ENCODE measurements at regions not wholly inside any gene's neighbourhood (a gene's known extent, or its start where the extent isn't known, plus 50 kb on each side); places are given as distances from the start of the nearest gene placed in this dataset.

GRCh38 chr4:24330573-24330972, 253.8 kb downstream of the DHX15 start:
- Histone ChIP-seq H3K36me3 (ENCODE audit: control insufficient read depth, insufficient read depth, low read length) (no peaks in the 10 kb centered on the region), H3K27ac (ENCODE audit: low read depth, low read length, severe bottlenecking) (no peak overlapping the region), H3K9me3 (ENCODE audit: control insufficient read depth, low read length) (no peaks in the 10 kb centered on the region), H3K4me3 (ENCODE audit: extremely low read depth, insufficient read depth, low read length, poor library complexity, severe bottlenecking) (no peak overlapping the region), H3K4me1 (ENCODE audit: control insufficient read depth, insufficient read depth, low read length, poor library complexity, severe bottlenecking) (peaks cover 9% of the 10 kb centered on the region)

GRCh38 chr4:24330172-24330571, 254.2 kb downstream of the DHX15 start:
- Histone ChIP-seq H3K4me3 (ENCODE audit: extremely low read depth, insufficient read depth, low read length, poor library complexity, severe bottlenecking) (no peak overlapping the region), H3K27ac (ENCODE audit: low read depth, low read length, severe bottlenecking) (no peak overlapping the region), H3K9me3 (ENCODE audit: control insufficient read depth, low read length) (no peaks in the 10 kb centered on the region), H3K4me1 (ENCODE audit: control insufficient read depth, insufficient read depth, low read length, poor library complexity, severe bottlenecking) (peaks cover 9% of the 10 kb centered on the region), H3K36me3 (ENCODE audit: control insufficient read depth, insufficient read depth, low read length) (no peaks in the 10 kb centered on the region)
- 50 to 70% methylated on average over 1 to 2 of the region's 4 CpGs for WGBS, 2 experiments (ENCODE audit: insufficient coverage in 2 of 2)

GRCh38 chr4:24328711-24329110, 255.6 kb downstream of the DHX15 start:
- no peak overlapping the region for H3K27ac ChIP-seq (ENCODE audit: low read depth, low read length, severe bottlenecking)
- H3K4me1 ChIP-seq (ENCODE audit: control insufficient read depth, insufficient read depth, low read length, poor library complexity, severe bottlenecking) = peaks cover 9% of the 10 kb centered on the region
- H3K4me3 ChIP-seq (ENCODE audit: extremely low read depth, insufficient read depth, low read length, poor library complexity, severe bottlenecking) = no peak overlapping the region
- H3K36me3 ChIP-seq (ENCODE audit: control insufficient read depth, insufficient read depth, low read length) = no peaks in the 10 kb centered on the region
- no peaks in the 10 kb centered on the region for H3K9me3 ChIP-seq (ENCODE audit: control insufficient read depth, low read length)
- WGBS, 2 experiments (ENCODE audit: insufficient coverage in 2 of 2) = 84 to 90% methylated on average over 6 to 7 of the region's 7 CpGs

GRCh38 chr4:24328310-24328709, 256.0 kb downstream of the DHX15 start:
- Histone ChIP-seq H3K9me3 (ENCODE audit: control insufficient read depth, low read length) (no peaks in the 10 kb centered on the region), H3K4me1 (ENCODE audit: control insufficient read depth, insufficient read depth, low read length, poor library complexity, severe bottlenecking) (peaks cover 9% of the 10 kb centered on the region), H3K4me3 (ENCODE audit: extremely low read depth, insufficient read depth, low read length, poor library complexity, severe bottlenecking) (no peak overlapping the region), H3K27ac (ENCODE audit: low read depth, low read length, severe bottlenecking) (no peak overlapping the region), H3K36me3 (ENCODE audit: control insufficient read depth, insufficient read depth, low read length) (no peaks in the 10 kb centered on the region)
- WGBS, 2 experiments (ENCODE audit: insufficient coverage in 2 of 2) = no CpG with 5 or more reads among the region's 1 CpG

GRCh38 chr4:24322995-24323394, 261.4 kb downstream of the DHX15 start:
- Histone ChIP-seq H3K4me3 (ENCODE audit: extremely low read depth, insufficient read depth, low read length, poor library complexity, severe bottlenecking) (no peak overlapping the region), H3K9me3 (ENCODE audit: control insufficient read depth, low read length) (no peaks in the 10 kb centered on the region), H3K27ac (ENCODE audit: low read depth, low read length, severe bottlenecking) (no peak overlapping the region), H3K4me1 (ENCODE audit: control insufficient read depth, insufficient read depth, low read length, poor library complexity, severe bottlenecking) (peaks cover 8% of the 10 kb centered on the region), H3K36me3 (ENCODE audit: control insufficient read depth, insufficient read depth, low read length) (no peaks in the 10 kb centered on the region)
- 50 to 72% methylated on average over 1 to 2 of the region's 3 CpGs for WGBS, 2 experiments (ENCODE audit: insufficient coverage in 2 of 2)

- WGBS, 2 experiments (ENCODE audit: insufficient coverage in 2 of 2) = 50% methylated on average over 1 of the region's 1 CpG; no CpG with 5 or more reads in 1 of the 2 experiments
- no peak overlapping the region for H3K4me3 ChIP-seq (ENCODE audit: extremely low read depth, insufficient read depth, low read length, poor library complexity, severe bottlenecking)
- peaks cover 8% of the 10 kb centered on the region for H3K4me1 ChIP-seq (ENCODE audit: control insufficient read depth, insufficient read depth, low read length, poor library complexity, severe bottlenecking)
- no peaks in the 10 kb centered on the region for H3K36me3 ChIP-seq (ENCODE audit: control insufficient read depth, insufficient read depth, low read length)
- no peak overlapping the region for H3K27ac ChIP-seq (ENCODE audit: low read depth, low read length, severe bottlenecking)
- no peaks in the 10 kb centered on the region for H3K9me3 ChIP-seq (ENCODE audit: control insufficient read depth, low read length)
Observed at GRCh38 chr4:24322511-24322910, 261.8 kb downstream of the DHX15 start.

- Histone ChIP-seq H3K27ac (ENCODE audit: low read depth, low read length, severe bottlenecking) (no peak overlapping the region), H3K9me3 (ENCODE audit: control insufficient read depth, low read length) (no peaks in the 10 kb centered on the region), H3K4me1 (ENCODE audit: control insufficient read depth, insufficient read depth, low read length, poor library complexity, severe bottlenecking) (peaks cover 8% of the 10 kb centered on the region), H3K36me3 (ENCODE audit: control insufficient read depth, insufficient read depth, low read length) (no peaks in the 10 kb centered on the region), H3K4me3 (ENCODE audit: extremely low read depth, insufficient read depth, low read length, poor library complexity, severe bottlenecking) (no peak overlapping the region)
- 21 to 38% methylated on average over 1 to 6 of the region's 6 CpGs for WGBS, 2 experiments (ENCODE audit: insufficient coverage in 2 of 2)
Observed at GRCh38 chr4:24321616-24322015, 262.7 kb downstream of the DHX15 start.

GRCh38 chr4:24321131-24321530, 263.2 kb downstream of the DHX15 start:
- no peaks in the 10 kb centered on the region for H3K36me3 ChIP-seq (ENCODE audit: control insufficient read depth, insufficient read depth, low read length)
- H3K9me3 ChIP-seq (ENCODE audit: control insufficient read depth, low read length) = no peaks in the 10 kb centered on the region
- H3K4me1 ChIP-seq (ENCODE audit: control insufficient read depth, insufficient read depth, low read length, poor library complexity, severe bottlenecking) = peaks cover 8% of the 10 kb centered on the region
- WGBS, 2 experiments (ENCODE audit: insufficient coverage in 2 of 2) = 74 to 100% methylated on average over 2 to 4 of the region's 6 CpGs
- H3K27ac ChIP-seq (ENCODE audit: low read depth, low read length, severe bottlenecking) = no peak overlapping the region
- H3K4me3 ChIP-seq (ENCODE audit: extremely low read depth, insufficient read depth, low read length, poor library complexity, severe bottlenecking) = no peak overlapping the region

- 96 to 100% methylated on average over 1 to 2 of the region's 5 CpGs for WGBS, 2 experiments (ENCODE audit: insufficient coverage in 2 of 2)
- no peak overlapping the region for H3K4me3 ChIP-seq (ENCODE audit: extremely low read depth, insufficient read depth, low read length, poor library complexity, severe bottlenecking)
- peaks cover 8% of the 10 kb centered on the region for H3K4me1 ChIP-seq (ENCODE audit: control insufficient read depth, insufficient read depth, low read length, poor library complexity, severe bottlenecking)
- no peaks in the 10 kb centered on the region for H3K36me3 ChIP-seq (ENCODE audit: control insufficient read depth, insufficient read depth, low read length)
- H3K9me3 ChIP-seq (ENCODE audit: control insufficient read depth, low read length) = no peaks in the 10 kb centered on the region
- no peak overlapping the region for H3K27ac ChIP-seq (ENCODE audit: low read depth, low read length, severe bottlenecking)
Observed at GRCh38 chr4:24319387-24319786, 265.0 kb downstream of the DHX15 start.

- H3K9me3 ChIP-seq (ENCODE audit: control insufficient read depth, low read length) = no peaks in the 10 kb centered on the region
- no peak overlapping the region for H3K4me3 ChIP-seq (ENCODE audit: extremely low read depth, insufficient read depth, low read length, poor library complexity, severe bottlenecking)
- no peaks in the 10 kb centered on the region for H3K4me1 ChIP-seq (ENCODE audit: control insufficient read depth, insufficient read depth, low read length, poor library complexity, severe bottlenecking)
- H3K36me3 ChIP-seq (ENCODE audit: control insufficient read depth, insufficient read depth, low read length) = no peaks in the 10 kb centered on the region
- no peak overlapping the region for H3K27ac ChIP-seq (ENCODE audit: low read depth, low read length, severe bottlenecking)
- 89 to 100% methylated on average over 1 of the region's 1 CpG for WGBS, 2 experiments (ENCODE audit: insufficient coverage in 2 of 2)
Observed at GRCh38 chr4:24315056-24315455, 269.3 kb downstream of the DHX15 start.

- Histone ChIP-seq H3K4me3 (ENCODE audit: extremely low read depth, insufficient read depth, low read length, poor library complexity, severe bottlenecking) (no peak overlapping the region), H3K9me3 (ENCODE audit: control insufficient read depth, low read length) (no peaks in the 10 kb centered on the region), H3K4me1 (ENCODE audit: control insufficient read depth, insufficient read depth, low read length, poor library complexity, severe bottlenecking) (no peaks in the 10 kb centered on the region), H3K27ac (ENCODE audit: low read depth, low read length, severe bottlenecking) (no peak overlapping the region), H3K36me3 (ENCODE audit: control insufficient read depth, insufficient read depth, low read length) (no peaks in the 10 kb centered on the region)
- 83% methylated on average over 2 of the region's 3 CpGs; no CpG with 5 or more reads in 1 of the 2 experiments for WGBS, 2 experiments (ENCODE audit: insufficient coverage in 2 of 2)
Observed at GRCh38 chr4:24312261-24312913, 272.0 kb downstream of the DHX15 start.

Measured in mesodermal cell (in vitro differentiated cells).